ENCODE measurements at regions not wholly inside any gene's neighbourhood (a gene's known extent, or its start where the extent isn't known, plus 50 kb on each side); places are given as distances from the start of the nearest gene placed in this dataset.

DNA sequence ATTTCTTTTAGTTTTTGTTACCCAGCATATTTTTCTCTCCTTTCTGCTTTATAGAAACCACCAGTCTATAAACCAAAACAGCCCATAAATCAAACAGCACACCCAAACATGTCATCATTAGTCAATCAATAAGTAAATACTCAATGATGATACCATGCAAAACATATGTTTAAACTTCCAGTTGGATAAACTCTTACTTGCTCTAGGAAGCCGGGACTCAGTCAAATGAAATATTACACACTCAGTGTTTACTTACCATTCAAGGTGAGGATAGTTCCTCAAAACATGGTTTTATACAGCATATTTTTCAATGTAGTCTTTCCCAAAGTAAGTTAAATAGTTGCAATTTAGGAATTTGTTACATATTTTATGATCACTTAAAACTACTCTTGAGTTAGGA is 343.6 kb upstream of the NXPH2 start:
- FAIRE-seq, result no peak

DNA sequence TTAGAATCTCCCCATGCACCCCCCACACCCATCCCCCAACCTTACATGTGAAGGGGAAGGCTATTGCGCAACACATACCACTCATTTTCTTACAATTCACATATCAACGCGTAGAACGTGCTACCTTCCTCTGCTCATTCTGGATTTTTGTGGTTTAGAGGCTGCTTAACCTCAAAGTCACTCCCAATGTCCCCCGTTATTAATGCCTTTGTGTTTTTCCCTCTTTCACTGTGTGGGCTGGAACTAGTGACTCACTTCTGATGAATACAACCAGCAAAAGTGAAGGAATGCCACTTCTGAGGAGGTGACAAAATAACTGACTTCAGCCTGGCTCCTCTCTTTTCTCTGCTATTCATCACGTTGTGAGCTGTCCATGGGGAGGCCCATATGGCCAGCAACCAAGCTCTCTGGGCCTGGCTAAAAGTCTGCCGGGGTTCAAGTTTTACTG is 342.5 kb upstream of the NXPH2 start:
- FAIRE-seq, result no peak

DNA sequence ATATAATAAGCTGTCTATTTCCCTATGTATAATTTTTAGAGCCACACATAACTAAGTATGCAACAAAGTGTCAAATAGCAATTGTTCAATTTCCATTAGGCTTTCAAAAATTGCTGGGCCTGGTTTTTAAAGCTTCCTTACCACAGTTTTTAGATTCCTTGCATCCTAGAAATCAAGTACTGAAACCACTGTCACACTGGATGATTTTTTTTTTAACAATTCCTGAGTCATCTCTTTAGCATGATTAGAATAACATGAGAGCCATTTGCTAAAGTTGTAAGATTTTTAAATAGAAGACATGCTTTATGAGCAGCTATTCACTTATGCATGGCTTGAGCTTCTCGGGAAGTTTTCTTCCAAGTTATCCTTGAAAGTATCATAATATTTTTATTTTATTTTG is 319.5 kb upstream of the NXPH2 start:
- FAIRE-seq, result no peak

DNA sequence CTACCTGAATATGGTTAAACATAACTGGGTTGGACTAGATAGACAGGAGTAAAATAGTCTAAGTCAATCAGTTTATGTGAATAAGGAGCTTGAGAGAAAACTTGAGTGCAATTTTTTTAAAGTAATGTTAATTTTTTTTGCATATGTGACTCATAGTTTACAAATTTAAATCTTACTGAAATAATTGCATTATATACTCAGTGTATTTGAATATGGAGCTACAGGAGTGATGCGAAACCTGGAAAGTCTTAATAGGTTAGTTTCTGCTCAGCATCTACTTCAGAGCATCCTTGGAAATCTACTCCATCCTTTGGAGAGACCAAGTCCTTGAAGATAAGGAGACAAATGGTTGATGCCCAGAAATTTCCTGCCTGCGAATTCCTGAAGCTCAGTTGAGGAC is 318.8 kb upstream of the NXPH2 start:
- FAIRE-seq, result no peak

DNA sequence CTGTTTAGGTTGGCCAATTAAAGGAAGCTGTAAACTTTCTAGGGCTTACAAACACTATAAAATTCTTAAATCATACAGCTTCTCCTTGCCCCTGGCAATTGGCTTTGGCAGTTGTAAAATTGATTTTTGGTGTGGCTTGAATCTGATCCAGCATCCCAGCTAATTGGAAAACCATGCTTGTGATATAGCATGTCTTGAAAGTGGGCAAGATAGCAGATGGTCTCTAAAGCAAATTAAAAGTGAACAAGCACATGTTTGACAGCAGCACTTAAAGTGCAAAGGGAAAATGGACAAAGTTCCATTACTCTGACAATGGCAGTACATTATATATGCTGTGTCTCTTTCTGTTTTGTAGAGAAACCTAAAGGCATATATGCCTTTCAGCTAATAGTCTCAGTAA is 302.9 kb upstream of the NXPH2 start:
- FAIRE-seq, result no peak

DNA sequence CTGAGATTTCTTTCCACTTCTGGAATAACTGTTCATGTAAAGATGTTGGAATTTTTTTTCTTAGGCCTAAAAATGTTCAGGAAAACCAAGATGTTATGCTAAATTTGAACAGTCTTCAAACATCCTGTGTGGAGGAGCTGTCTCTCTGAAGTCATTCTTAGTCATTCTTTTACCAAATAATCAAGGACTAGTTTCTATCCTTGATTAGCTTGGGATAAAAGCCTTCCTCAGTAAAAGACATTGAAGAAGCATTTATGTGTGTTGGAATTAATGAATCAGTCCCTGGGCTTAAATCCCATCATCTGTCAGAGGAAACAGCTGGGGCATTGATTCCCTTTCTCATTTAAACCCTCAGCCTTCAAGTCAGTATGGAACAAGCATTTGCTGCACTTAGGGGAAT is 300.1 kb upstream of the NXPH2 start:
- FAIRE-seq, result no peak

DNA sequence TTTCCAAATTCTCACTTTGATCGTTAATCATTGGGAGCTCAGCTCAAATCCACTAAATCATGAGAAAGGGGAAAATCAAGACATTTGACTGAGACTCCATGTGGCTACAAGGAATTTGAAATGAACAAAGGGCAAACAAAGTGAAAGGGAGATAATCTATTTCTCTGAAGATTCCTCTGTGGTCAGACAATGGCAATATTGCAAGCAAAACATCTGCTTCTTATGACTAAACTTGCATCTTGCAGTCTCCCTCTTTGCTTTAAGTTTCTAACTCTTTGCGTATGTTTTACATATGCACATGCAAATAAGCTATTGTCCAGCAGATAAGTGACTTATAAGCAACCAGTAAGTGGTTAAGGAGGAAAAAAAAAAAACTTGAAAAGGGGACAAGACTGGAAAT is 299.1 kb upstream of the NXPH2 start:
- FAIRE-seq, result no peak

DNA sequence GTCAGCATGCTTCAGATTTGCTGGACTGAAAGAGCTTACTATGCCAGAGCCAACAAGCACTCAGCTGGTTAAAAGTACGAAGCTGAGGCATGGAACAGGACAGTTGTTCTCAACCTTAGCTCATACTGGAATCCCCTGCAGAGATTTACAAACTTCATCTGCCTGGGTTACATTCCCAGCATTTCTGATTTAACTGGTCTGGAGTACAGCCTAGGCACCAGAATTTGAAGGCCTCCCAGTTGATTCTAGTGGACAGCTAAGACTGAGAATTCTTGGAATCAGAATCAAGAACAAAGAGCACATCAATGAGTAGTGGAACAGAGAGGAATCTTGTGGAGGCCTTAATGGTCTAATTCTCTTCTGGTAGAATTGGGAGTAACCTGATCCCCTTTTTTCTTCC is 298.2 kb upstream of the NXPH2 start:
- FAIRE-seq, result no peak

DNA sequence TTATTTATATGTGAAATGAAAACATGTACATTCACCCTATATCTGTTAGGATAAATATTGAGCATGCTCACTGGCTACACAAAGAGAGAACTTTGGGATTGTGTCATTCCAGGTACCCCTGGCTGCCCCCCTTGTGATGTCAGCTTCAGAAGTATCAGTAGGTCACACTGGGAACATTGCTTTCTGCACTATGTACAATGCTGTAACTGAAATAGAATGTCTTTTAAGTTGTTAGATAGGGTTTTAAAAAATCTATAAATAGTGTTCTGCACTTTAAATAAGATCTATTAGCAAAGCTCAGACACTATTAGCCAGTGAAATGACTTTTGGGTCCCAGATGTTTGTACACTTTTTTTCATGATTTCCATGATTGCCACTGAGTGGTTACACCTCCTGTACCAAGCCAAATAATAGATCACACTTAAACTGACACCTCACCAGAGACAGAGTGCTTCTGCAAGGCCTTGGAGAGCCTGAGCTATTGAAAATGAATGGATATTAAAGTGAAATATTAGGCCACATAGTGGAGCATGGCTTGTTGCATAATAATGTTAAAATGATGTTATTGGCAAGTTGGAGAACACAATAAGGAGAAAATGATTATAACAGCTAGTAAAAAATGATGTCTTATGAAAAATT is 297.0 kb upstream of the NXPH2 start:
- FAIRE-seq, result no peak

DNA sequence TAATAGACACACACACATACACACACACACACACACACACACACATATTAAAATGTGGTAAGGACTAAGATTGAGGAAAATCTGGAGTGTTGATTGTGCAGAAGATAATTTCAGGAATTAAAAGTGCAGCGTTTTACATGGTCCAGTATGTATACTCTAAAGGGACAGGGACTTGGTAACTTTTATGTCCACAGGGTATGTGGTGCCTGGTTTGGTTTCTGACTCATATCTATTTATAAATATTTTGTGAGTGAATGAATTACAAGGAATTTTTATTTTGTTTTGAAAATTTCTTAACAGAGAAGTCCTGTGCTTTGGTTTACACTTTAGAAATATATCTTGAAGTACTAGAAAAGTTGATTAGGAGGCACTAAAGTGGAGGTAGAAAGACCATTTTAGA is 287.7 kb upstream of the NXPH2 start:
- no peak for FAIRE-seq

DNA sequence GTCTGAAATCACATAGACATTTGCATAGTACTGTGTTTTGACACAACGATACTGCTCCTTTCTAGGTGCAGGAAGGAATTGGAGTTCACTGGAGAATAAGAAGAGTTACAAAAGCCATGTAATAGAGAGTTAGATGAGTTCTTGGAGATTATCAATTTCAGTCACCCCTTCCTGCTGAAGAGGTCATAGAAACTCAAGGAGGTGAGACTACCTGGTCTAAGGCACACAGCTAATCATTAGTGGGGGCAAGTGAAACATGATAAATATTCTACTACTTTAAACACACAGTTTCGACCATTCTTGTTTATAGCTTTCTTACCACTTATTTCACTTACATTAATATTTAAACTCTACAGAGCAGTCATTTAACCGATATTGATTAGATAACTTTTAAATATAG is 286.9 kb upstream of the NXPH2 start:
- FAIRE-seq, result no peak

DNA sequence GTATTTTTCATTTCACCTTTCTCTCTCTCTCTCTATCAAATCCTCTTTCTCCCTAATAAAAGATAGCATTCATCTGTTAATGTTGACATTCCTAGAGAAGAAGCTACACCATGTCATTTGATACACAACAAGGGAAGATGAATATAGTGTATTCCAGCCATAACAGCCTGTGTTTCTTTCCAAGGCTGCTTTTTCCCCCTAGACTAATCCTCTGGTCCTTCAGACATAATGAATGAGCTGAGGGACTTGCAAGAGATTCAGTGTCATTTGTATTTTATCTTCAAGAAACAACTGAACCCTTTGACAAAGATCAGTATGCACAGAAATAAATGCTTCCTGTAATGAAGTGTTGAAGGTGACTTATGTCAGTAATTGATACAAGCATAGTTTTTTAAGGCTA is 284.0 kb upstream of the NXPH2 start:
- no peak for FAIRE-seq

DNA sequence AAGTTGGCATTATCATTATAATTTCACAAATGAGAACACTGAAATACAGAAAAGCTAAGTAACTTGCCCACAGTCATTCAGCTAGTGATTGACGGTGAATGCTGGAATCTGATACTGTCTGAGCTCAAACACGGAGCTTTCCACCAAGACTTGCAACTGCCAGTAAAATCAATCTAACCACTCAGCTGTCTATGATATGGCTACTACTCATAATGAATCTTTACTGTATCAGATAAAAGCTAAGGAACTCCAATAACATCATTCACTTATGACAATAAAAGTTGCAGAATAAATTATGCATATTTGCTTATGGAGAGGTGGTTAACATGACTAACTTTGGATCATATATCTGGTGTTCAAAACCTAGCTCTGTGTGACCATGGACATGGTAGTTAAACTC is 279.4 kb upstream of the NXPH2 start:
- no peak for FAIRE-seq

DNA sequence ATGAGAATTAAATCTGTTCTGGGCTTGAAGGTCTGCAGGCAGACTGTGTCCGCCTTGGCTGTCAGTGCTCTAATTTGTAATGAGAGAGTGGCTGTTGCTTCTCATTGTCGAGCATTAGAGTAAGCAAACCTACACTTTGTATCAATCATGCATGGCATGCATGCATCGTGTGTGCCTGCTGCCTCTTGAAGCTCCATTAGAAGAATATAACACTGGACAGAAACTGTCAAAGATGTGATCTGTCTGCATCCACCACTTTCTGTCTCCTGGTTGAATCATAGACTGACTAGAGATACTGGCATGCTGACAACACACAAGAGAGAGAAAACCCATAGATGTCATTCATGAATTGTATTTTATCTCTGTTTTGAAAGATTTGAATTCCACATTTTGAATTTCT is 275.0 kb upstream of the NXPH2 start:
- FAIRE-seq, result no peak

DNA sequence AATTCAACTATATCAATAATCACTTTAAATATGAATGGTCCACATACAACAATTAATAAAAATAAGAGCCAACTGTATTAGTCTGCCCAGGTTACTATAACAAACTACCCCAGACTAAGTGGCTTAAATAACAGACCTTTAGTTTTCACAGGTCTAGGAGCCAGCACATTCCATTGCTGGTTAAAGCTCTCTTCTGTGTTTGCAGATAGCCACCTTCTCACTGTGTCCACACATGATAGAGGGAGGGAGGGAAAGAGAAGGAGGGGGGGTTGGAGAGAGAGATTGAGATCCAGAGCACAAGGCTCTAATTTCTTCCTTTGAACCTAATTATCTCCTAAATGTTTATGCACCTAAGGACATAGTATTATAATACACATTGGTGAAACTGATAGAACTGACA is 267.8 kb upstream of the NXPH2 start:
- no peak for FAIRE-seq

DNA sequence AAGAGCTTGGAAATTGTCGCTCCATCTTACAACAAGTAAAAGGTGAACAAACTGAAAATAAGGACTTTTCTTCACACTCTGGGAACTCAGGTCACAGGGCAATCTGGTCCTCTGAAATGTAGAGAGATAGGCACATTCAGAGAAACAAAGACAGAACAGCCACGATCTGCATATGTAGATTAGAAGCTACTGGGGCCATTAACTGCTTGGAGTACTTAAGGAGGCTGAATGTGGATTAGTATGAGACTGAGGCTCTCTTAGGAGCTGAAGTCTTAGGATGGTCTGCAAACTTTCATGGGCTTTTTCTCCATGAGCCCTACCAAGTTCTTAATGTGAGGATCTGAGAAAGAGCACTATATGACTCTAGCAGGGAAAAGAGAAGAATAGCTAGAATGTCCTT is 265.3 kb upstream of the NXPH2 start:
- FAIRE-seq, result no peak

DNA sequence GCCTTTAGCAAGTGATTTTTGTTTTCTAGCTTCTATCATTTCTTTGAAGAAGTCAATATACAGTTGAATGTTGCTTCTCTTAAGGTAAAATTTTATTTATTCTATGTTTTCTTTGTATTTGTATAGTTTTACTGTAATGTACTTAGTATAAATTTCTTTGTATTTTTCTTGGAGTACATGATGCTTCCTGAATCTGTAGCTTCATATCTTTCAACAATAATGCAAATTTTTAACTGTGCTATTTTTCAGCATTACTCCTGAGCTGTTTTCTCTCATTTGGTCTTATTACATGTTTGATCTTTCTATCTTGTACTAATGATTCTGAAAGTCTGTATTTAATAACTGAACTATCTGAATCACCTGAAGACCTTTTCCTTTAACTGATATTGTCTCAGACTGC is 253.9 kb upstream of the NXPH2 start:
- FAIRE-seq, result no peak

DNA sequence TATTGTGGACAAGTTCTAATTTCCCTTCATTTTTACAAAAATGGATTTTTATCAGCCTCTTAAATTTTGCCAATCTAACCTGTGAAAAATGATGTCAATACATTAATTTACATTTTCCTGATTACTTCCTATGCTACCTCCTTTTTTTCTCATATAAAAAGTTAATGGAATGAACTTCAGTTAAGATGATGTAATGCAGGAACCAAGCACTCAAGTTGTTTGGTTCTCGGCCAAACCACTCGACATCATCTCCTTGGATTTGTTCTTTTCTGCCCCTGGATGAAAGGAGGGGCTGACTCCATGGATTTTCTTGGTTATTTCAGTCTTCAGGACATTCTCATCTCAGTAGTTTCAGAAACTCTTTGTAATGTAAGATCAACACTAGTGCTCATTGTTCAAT is 253.1 kb upstream of the NXPH2 start:
- FAIRE-seq, result no peak

DNA sequence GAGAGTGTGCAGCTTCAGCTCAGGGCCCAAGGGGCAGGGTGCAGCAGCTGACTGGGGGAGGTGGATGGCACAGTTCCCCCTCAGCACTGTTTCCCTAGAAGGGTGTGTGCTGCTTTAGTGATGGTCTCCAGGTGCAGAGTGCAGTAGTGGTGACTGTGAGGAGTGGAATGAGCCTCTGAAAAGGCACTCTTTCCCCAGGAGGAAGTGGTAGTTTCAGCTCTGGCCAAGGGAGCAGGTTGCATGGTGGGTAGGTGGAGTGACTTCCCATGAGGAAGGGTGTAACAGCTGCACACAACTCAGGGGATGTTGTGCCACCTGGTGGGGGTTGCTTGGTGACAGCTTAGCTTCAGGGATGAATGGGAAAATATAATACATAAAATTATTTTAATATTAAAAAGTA is 251.5 kb upstream of the NXPH2 start:
- FAIRE-seq, result no peak

DNA sequence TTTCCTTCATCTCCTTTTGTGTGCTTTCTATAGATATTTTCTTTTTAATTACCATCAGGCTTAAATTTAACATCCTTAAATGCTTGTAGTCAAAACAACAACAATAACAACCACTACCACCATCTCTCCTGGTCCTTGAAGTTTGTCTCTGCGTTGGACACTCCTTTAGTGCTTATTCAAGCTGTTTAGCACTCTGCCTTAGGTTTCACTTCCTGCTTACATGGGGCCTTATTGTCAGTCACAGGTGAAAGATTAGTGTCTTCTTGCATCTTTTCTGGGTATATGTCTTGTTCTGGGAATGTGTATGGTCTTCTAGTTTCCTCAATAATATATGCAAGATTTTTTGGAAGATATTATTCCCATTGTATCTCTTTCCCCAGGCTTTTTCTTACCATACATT is 240.1 kb upstream of the NXPH2 start:
- FAIRE-seq, result no peak

DNA sequence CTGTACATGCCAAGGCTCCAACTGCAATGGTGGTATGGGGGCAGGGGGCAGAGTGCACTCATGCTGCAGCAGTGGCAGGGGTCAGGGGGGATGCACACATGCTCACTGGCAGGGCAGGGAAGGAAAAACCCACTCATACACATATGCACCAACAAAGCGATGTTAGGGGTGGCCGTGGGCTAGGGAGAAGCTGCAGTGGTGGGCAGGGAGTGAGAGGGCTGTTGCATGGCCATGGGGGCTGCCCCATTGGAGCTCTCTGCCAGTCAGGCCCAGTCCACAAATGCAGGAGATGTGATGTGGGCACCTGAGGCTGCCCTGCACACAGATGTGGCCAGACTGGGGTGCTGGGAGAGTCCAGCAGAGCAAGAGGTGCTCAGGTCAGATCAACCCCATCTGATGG is 238.1 kb upstream of the NXPH2 start:
- FAIRE-seq, result no peak

DNA sequence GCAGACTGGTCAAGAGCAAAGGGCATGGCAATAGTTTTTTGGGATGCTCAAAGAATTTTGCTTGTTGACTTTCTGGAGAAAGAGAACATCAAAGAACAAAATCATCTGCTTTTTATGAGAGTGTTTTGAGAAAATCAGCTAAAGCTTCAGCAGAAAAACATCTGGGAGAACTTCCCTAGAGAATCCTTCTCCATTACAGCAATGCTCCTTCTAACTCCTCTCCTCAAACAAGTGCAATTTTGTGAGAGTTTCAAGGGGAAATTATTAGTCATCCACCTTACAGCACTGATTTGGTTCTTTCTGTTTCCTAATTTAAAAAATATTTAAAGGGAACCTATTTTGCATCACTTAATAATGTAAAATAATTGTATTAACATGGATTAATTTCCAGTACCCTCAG is 226.9 kb upstream of the NXPH2 start:
- no peak for FAIRE-seq

DNA sequence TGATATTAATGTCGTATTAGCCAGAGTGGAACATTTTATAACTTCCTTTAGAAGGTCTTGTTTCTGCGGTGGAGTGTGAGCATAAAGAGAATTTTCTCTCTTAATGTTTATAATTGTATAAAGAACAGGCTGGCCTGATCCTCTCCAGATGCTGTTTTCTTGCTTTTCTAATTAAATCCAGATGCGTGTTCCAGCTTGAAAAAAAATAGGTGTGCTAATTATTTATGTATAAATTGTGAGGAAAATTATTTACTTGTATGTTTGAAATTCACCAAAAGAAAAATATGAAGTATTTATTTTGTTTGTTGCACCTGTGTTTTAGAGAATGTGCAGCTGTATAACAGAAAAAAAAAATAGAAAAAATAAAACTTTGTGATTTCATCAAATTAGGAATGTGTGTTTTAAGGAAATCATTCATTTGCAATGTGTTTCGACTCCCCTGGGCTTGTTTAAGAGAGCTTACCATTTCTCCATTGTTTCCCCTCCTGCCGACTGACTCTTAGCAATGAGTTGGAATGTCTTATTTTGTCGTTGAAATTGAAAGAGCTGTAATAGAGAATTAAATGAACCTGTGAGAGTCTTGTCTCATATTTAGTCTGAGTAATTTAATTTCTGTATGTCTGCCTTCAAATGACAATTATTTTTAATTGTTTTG is 220.1 kb upstream of the NXPH2 start:
- no peak for FAIRE-seq

DNA sequence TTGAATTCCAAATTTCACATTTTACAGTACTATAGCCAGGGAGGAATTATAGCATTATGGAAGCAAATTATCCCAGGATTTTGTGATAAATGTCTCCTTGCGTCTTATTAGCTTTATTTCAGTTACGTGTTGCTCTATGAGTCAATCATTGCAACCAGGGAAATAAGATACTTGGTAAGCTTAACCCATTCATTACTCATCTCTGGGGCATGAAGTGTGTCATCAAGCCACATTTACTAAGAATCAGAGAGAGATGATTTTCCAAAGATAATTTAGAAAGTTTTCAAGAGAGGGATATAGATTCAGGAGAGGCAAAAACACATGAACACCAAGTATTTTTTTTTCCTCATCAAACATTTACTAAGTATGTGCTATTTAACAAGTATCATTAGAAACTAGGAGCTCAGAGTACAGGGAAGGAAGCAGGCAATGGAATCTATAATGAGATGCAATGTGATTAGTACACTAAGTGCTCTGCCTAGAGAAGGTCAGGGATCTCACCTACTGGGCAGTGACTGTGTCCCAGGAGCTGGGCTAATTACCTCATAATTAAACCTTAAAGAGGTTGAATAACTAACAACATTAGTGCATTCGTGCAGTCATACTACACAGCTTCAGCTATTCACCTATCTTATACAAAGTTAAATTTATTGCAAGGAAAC is 217.8 kb upstream of the NXPH2 start:
- FAIRE-seq, result no peak

DNA sequence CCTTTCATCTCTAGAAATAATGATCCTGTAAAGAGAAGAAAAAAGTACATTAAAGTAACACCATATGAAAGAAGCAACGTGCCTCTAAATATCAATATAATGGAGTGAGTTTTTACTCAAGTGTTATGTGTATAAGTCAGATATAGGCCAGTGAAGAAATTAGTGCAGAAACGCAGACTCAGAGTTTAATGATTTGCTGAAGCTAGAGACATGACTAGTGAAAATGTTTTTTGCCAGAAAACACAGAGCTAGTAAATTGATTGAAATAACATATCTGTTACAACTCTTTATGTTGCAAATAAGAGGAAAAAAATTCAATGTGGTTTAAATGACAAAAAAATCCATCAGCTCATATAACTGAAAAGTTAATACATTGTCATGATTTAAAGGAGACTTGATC is 217.2 kb upstream of the NXPH2 start:
- FAIRE-seq, result no peak

All from islet of Langerhans (tissue), 1 donor.